Muscle of leg (tissue), 3 donors: ENCODE measurements at regions not wholly inside any gene's neighbourhood (a gene's known extent, or its start where the extent isn't known, plus 50 kb on each side); places are given as distances from the start of the nearest gene placed in this dataset.

Source experiments
- DNase-seq: peaks from one replicate; pipeline ENCODE4 v3.0.0; 2013
- H3K27ac ChIP-seq: one replicate; pipeline ENCODE4 v1.5.1; 2013; ENCODE audit warnings: mild to moderate bottlenecking, low read length, control low read depth
- H3K27me3 ChIP-seq: one replicate; pipeline ENCODE4 v1.6.1; 2013; ENCODE audit warnings: low read length; ENCODE audit not compliant: control insufficient read depth, insufficient read depth
- H3K36me3 ChIP-seq: one replicate; pipeline ENCODE4 v1.6.1; 2013; ENCODE audit warnings: low read length; ENCODE audit not compliant: control insufficient read depth, insufficient read depth
- H3K4me1 ChIP-seq: one replicate; pipeline ENCODE4 v1.6.1; 2013; ENCODE audit warnings: low read length; ENCODE audit not compliant: control insufficient read depth, insufficient read depth
- H3K4me3 ChIP-seq: one replicate; pipeline ENCODE4 v1.5.1; 2013; ENCODE audit warnings: low read length, control low read depth
- H3K9me3 ChIP-seq: replicated peaks from 2 replicates; pipeline ENCODE4 v1.6.1; 2013; ENCODE audit warnings: low read depth, low read length; ENCODE audit not compliant: control insufficient read depth
- WGBS: methylation state at CpG from one replicate; pipeline ENCODE4 v1.1.5; 2013; ENCODE audit warnings: missing lambda C conversion rate; ENCODE audit not compliant: insufficient coverage; 5-methylcytosine and 5-hydroxymethylcytosine counted together

- Histone ChIP-seq H3K4me3 (no peak overlapping the region), H3K27me3 (peaks cover 16% of the 10 kb centered on the region), H3K4me1 (peaks cover 3% of the 10 kb centered on the region), H3K36me3 (no peaks in the 10 kb centered on the region), H3K9me3 (peaks cover 2% of the 10 kb centered on the region), H3K27ac (no peak overlapping the region)
- DNase-seq, result no peak
- 79% methylated on average over 4 of the region's 8 CpGs for WGBS
Observed at GRCh38 chr1:9419369-9420041, 119.8 kb upstream of the SLC25A33 start.

DNA sequence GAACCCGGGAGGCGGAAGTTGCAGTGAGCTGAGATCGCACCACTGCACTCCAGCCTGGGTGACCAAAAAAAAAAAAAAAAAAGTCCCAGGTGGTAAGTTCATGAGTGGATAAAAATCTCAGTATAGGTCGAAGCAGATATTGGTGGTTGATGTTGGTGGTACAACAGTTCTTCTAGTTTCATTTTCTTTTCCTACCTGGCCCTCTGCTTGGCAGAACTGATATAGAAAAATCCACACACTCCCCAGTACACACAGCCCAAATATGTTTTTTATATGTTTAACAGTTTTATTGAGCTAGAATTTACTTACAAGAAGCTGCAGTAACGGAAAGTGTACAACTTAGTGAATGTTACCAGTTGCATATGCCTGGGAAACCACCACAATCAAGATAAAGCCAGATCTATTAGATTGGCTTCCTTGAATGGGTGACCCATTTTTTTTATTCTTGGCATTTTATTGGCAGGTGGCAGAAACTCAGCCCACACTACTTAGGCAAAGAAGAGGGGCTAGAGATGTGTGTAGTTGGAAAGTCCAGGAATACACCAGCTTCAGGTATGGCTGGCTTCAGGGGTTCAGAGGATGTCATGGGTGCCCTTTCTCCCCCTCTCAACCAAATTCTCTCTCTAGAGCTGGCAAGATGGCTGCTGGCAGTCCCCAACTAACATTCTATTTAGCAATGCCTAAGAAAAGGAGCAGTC, 118.3 kb upstream of the SLC25A33 start:
- Histone ChIP-seq H3K4me1 (peaks cover 3% of the 10 kb centered on the region), H3K4me3 (no peak overlapping the region), H3K9me3 (peaks cover 2% of the 10 kb centered on the region), H3K27ac (no peak overlapping the region), H3K36me3 (no peaks in the 10 kb centered on the region), H3K27me3 (peaks cover 16% of the 10 kb centered on the region)
- WGBS, result 100% methylated on average over 1 of the region's 5 CpGs
- DNase-seq, result no peak

- Histone ChIP-seq H3K36me3 (no peaks in the 10 kb centered on the region), H3K4me1 (peaks cover 3% of the 10 kb centered on the region), H3K27ac (no peak overlapping the region), H3K27me3 (peaks cover 16% of the 10 kb centered on the region), H3K9me3 (peaks cover 2% of the 10 kb centered on the region), H3K4me3 (no peak overlapping the region)
- no CpG with 5 or more reads among the region's 5 CpGs for WGBS
- no peak for DNase-seq
Observed at GRCh38 chr1:9421533-9421873, 117.8 kb upstream of the SLC25A33 start.

GRCh38 chr1:9422321-9422720, 116.9 kb upstream of the SLC25A33 start:
- no peaks in the 10 kb centered on the region for H3K36me3 ChIP-seq
- 79% methylated on average over 10 of the region's 14 CpGs for WGBS
- peaks cover 3% of the 10 kb centered on the region for H3K4me1 ChIP-seq
- DNase-seq, result no peak
- H3K4me3 ChIP-seq, result no peak overlapping the region
- H3K27me3 ChIP-seq, result peaks cover 16% of the 10 kb centered on the region
- no peak overlapping the region for H3K27ac ChIP-seq
- peaks cover 2% of the 10 kb centered on the region for H3K9me3 ChIP-seq

GRCh38 chr1:9422911-9423505, 116.3 kb upstream of the SLC25A33 start:
- H3K36me3 ChIP-seq, result no peaks in the 10 kb centered on the region
- no peak for DNase-seq
- peaks cover 16% of the 10 kb centered on the region for H3K27me3 ChIP-seq
- H3K9me3 ChIP-seq, result peaks cover 2% of the 10 kb centered on the region
- 69% methylated on average over 11 of the region's 12 CpGs for WGBS
- no peak overlapping the region for H3K27ac ChIP-seq
- H3K4me1 ChIP-seq, result peaks cover 3% of the 10 kb centered on the region
- no peak overlapping the region for H3K4me3 ChIP-seq

GRCh38 chr1:9424261-9424660, 115.0 kb upstream of the SLC25A33 start:
- peaks cover 2% of the 10 kb centered on the region for H3K9me3 ChIP-seq
- H3K4me1 ChIP-seq, result peaks cover 9% of the 10 kb centered on the region
- H3K4me3 ChIP-seq, result no peak overlapping the region
- DNase-seq, result peak; percentile 30
- no peaks in the 10 kb centered on the region for H3K36me3 ChIP-seq
- peaks cover 16% of the 10 kb centered on the region for H3K27me3 ChIP-seq
- WGBS, result 45% methylated on average over 4 of the region's 4 CpGs
- H3K27ac ChIP-seq, result no peak overlapping the region

DNA sequence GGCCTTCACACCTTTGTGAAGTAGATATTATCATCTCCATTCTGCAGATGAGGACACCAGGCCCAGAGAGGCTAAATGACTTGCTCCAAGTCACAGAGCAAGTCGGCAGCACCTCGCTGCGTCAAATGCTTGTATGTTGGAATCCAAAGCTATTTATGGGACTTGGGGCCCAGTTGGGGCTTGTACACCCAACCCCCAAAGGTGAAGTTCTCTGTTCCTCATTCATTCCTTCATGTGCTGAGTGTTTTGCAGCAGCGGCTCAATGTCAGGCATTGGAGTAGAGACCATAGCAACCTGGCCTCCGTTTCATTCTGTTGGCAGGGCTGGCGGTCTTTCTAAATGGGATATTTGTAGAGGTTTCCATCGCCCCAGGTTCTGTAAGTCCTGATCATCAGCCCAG, 113.4 kb upstream of the SLC25A33 start:
- Histone ChIP-seq H3K27ac (no peak overlapping the region), H3K4me1 (peaks cover 16% of the 10 kb centered on the region), H3K4me3 (no peak overlapping the region), H3K9me3 (peaks cover 2% of the 10 kb centered on the region), H3K27me3 (peaks cover 16% of the 10 kb centered on the region), H3K36me3 (no peaks in the 10 kb centered on the region)
- WGBS, result 33% methylated on average over 1 of the region's 7 CpGs
- no peak for DNase-seq

- Histone ChIP-seq H3K4me1 (peaks cover 16% of the 10 kb centered on the region), H3K27me3 (peaks cover 16% of the 10 kb centered on the region), H3K27ac (no peak overlapping the region), H3K4me3 (no peak overlapping the region), H3K9me3 (peaks cover 2% of the 10 kb centered on the region), H3K36me3 (no peaks in the 10 kb centered on the region)
- DNase-seq, result peak; percentile 69
- WGBS, result 5% methylated on average over 7 of the region's 13 CpGs
Observed at GRCh38 chr1:9426291-9426711, 113.0 kb upstream of the SLC25A33 start.

GRCh38 chr1:9427388-9427787, 111.9 kb upstream of the SLC25A33 start:
- no peak for DNase-seq
- WGBS, result 80% methylated on average over 1 of the region's 2 CpGs
- H3K4me1 ChIP-seq, result peaks cover 16% of the 10 kb centered on the region

GRCh38 chr1:9428601-9429341, 110.5 kb upstream of the SLC25A33 start:
- Histone ChIP-seq H3K9me3 (no peaks in the 10 kb centered on the region), H3K27ac (peak overlapping the region; percentile 90), H3K4me1 (peaks cover 16% of the 10 kb centered on the region), H3K4me3 (peak overlapping the region; percentile 62), H3K36me3 (no peaks in the 10 kb centered on the region), H3K27me3 (no peaks in the 10 kb centered on the region)
- WGBS, result 3% methylated on average over 42 of the region's 48 CpGs
- DNase-seq, result peak; percentile 99

More at GRCh38 chr1:9427388-9427787, 111.9 kb upstream of the SLC25A33 start:
- Histone ChIP-seq H3K27me3 (peaks cover 8% of the 10 kb centered on the region), H3K36me3 (no peaks in the 10 kb centered on the region), H3K9me3 (peaks cover 2% of the 10 kb centered on the region), H3K4me3 (no peak overlapping the region), H3K27ac (no peak overlapping the region)
